ENCODE measurements at regions not wholly inside any gene's neighbourhood (a gene's known extent, or its start where the extent isn't known, plus 50 kb on each side); places are given as distances from the start of the nearest gene placed in this dataset.

GRCh38 chr1:193366764-193367507, 180.5 kb upstream of the B3GALT2 start:
- Histone ChIP-seq H3K27me3 (no peaks in the 10 kb centered on the region), H3K79me2 (no peaks in the 10 kb centered on the region), H3K9me3 (ENCODE audit: low read depth) (no peaks in the 10 kb centered on the region), H2AFZ (no peak overlapping the region), H3K36me3 (replicated peaks; ENCODE audit: insufficient read depth, low read depth) (no peaks in the 10 kb centered on the region), H3K4me3 (no peak overlapping the region), H3K4me1 (ENCODE audit: insufficient read depth) (no peaks in the 10 kb centered on the region), H3K4me2 (no peak overlapping the region), H3K27ac (no peak overlapping the region), H4K20me1 (ENCODE audit: insufficient read depth, poor library complexity, severe bottlenecking) (no peaks in the 10 kb centered on the region), H3K9me2 (replicated peaks; ENCODE audit: insufficient read depth) (no peaks in the 10 kb centered on the region)
- DNase-seq (ENCODE audit: low spot score) = no peak
- TF ChIP-seq, protein P1, sequence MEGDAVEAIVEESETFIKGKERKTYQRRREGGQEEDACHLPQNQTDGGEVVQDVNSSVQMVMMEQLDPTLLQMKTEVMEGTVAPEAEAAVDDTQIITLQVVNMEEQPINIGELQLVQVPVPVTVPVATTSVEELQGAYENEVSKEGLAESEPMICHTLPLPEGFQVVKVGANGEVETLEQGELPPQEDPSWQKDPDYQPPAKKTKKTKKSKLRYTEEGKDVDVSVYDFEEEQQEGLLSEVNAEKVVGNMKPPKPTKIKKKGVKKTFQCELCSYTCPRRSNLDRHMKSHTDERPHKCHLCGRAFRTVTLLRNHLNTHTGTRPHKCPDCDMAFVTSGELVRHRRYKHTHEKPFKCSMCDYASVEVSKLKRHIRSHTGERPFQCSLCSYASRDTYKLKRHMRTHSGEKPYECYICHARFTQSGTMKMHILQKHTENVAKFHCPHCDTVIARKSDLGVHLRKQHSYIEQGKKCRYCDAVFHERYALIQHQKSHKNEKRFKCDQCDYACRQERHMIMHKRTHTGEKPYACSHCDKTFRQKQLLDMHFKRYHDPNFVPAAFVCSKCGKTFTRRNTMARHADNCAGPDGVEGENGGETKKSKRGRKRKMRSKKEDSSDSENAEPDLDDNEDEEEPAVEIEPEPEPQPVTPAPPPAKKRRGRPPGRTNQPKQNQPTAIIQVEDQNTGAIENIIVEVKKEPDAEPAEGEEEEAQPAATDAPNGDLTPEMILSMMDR (IDR thresholded peaks at IDR 0.05; ENCODE audit: poor library complexity) = no peak
- TF ChIP-seq EZH2 (IDR thresholded peaks at IDR 0.05; ENCODE audit: borderline replicate concordance) = no peak
- TF ChIP-seq EZH2phosphoT487 (IDR thresholded peaks at IDR 0.05; ENCODE audit: low read depth, severe bottlenecking, unreplicated experiment) = no peak
- no CpG with 5 or more reads among the region's 1 CpG for WGBS (ENCODE audit: low lambda C conversion rate, missing lambda C conversion rate)

DNA sequence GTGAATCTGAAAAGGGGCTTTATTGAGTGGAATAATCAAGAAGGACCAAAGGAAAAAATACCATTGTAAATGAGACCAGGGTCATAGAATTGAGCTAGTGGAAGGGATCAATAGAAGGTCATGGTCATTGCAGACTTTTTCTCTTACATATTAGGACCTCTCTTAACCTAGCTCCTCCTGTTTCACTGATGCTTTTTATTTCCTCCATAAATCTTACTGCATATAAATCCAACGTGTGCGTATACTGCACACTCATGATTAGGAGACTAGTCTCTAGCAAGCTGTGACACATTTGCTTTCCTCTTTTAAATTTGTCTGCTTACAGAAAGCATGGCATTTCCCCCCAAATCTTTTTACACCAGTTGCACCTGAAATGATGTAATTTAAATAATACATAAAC, 179.6 kb upstream of the B3GALT2 start:
- DNase-seq (ENCODE audit: low spot score) = no peak
- no peaks in the 10 kb centered on the region for H3K79me2 ChIP-seq
- WGBS (ENCODE audit: low lambda C conversion rate, missing lambda C conversion rate) = 75% methylated on average over 2 of the region's 2 CpGs
- H3K36me3 ChIP-seq (replicated peaks; ENCODE audit: insufficient read depth, low read depth) = no peaks in the 10 kb centered on the region
- H4K20me1 ChIP-seq (ENCODE audit: insufficient read depth, poor library complexity, severe bottlenecking) = no peaks in the 10 kb centered on the region
- no peaks in the 10 kb centered on the region for H3K9me2 ChIP-seq (replicated peaks; ENCODE audit: insufficient read depth)
- no peak overlapping the region for H3K4me3 ChIP-seq
- H3K27me3 ChIP-seq = no peaks in the 10 kb centered on the region
- H3K4me1 ChIP-seq (ENCODE audit: insufficient read depth) = no peaks in the 10 kb centered on the region
- TF ChIP-seq, protein P1 (IDR thresholded peaks at IDR 0.05; ENCODE audit: poor library complexity) = no peak
- no peak for TF ChIP-seq EZH2 (IDR thresholded peaks at IDR 0.05; ENCODE audit: borderline replicate concordance)
- TF ChIP-seq EZH2phosphoT487 (IDR thresholded peaks at IDR 0.05; ENCODE audit: low read depth, severe bottlenecking, unreplicated experiment) = no peak
- H3K9me3 ChIP-seq (ENCODE audit: low read depth) = no peaks in the 10 kb centered on the region
- H2AFZ ChIP-seq = no peak overlapping the region
- H3K4me2 ChIP-seq = no peak overlapping the region
- no peak overlapping the region for H3K27ac ChIP-seq

- H3K79me2 ChIP-seq = no peaks in the 10 kb centered on the region
- no peak overlapping the region for H3K4me2 ChIP-seq
- no peak for DNase-seq (ENCODE audit: low spot score)
- H3K9me3 ChIP-seq (ENCODE audit: low read depth) = no peaks in the 10 kb centered on the region
- no peaks in the 10 kb centered on the region for H3K36me3 ChIP-seq (replicated peaks; ENCODE audit: insufficient read depth, low read depth)
- H3K9me2 ChIP-seq (replicated peaks; ENCODE audit: insufficient read depth) = no peaks in the 10 kb centered on the region
- H3K27ac ChIP-seq = no peak overlapping the region
- H2AFZ ChIP-seq = no peak overlapping the region
- 90% methylated on average over 5 of the region's 5 CpGs for WGBS (ENCODE audit: low lambda C conversion rate, missing lambda C conversion rate)
- no peaks in the 10 kb centered on the region for H3K4me1 ChIP-seq (ENCODE audit: insufficient read depth)
- no peaks in the 10 kb centered on the region for H3K27me3 ChIP-seq
- H4K20me1 ChIP-seq (ENCODE audit: insufficient read depth, poor library complexity, severe bottlenecking) = no peaks in the 10 kb centered on the region
- no peak overlapping the region for H3K4me3 ChIP-seq
- no peak for TF ChIP-seq EZH2phosphoT487 (IDR thresholded peaks at IDR 0.05; ENCODE audit: low read depth, severe bottlenecking, unreplicated experiment)
- TF ChIP-seq EZH2 (IDR thresholded peaks at IDR 0.05; ENCODE audit: borderline replicate concordance) = no peak
Observed at GRCh38 chr1:193359631-193360030, 173.2 kb upstream of the B3GALT2 start.

DNA sequence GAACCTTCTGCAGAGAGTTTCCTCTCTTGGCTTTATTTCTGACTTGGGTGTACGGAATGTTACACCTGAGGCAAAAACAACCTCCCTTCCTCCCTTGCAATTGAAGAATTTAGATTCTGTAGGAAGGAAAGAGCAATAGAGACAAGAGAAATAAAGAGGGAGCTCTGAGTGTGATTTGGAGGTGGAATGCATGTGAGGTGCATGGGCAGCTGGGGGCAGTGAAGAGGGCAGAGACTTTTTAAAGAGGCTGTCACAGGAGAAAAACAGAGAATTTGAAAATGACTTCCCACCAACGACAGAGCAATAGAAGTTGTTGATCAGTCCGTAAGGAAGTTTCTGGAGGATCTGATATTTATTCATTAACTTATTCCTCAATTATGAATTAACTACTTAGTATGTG, 172.0 kb upstream of the B3GALT2 start:
- H3K4me3 ChIP-seq = no peak overlapping the region
- no peaks in the 10 kb centered on the region for H3K79me2 ChIP-seq
- no peaks in the 10 kb centered on the region for H3K27me3 ChIP-seq
- no peaks in the 10 kb centered on the region for H3K4me1 ChIP-seq (ENCODE audit: insufficient read depth)
- DNase-seq (ENCODE audit: low spot score) = no peak
- no peak overlapping the region for H2AFZ ChIP-seq
- 81% methylated on average over 3 of the region's 3 CpGs for WGBS (ENCODE audit: low lambda C conversion rate, missing lambda C conversion rate)
- no peak overlapping the region for H3K27ac ChIP-seq
- H3K4me2 ChIP-seq = no peak overlapping the region
- no peaks in the 10 kb centered on the region for H3K36me3 ChIP-seq (replicated peaks; ENCODE audit: insufficient read depth, low read depth)
- no peaks in the 10 kb centered on the region for H4K20me1 ChIP-seq (ENCODE audit: insufficient read depth, poor library complexity, severe bottlenecking)
- no peaks in the 10 kb centered on the region for H3K9me2 ChIP-seq (replicated peaks; ENCODE audit: insufficient read depth)
- no peaks in the 10 kb centered on the region for H3K9me3 ChIP-seq (ENCODE audit: low read depth)
- TF ChIP-seq, protein P1 (IDR thresholded peaks at IDR 0.05; ENCODE audit: poor library complexity) = no peak
- TF ChIP-seq EZH2 (IDR thresholded peaks at IDR 0.05; ENCODE audit: borderline replicate concordance) (no peak), EZH2phosphoT487 (IDR thresholded peaks at IDR 0.05; ENCODE audit: low read depth, severe bottlenecking, unreplicated experiment) (no peak)
